Esophagus muscularis mucosa (tissue), 4 donors: ENCODE measurements at regions not wholly inside any gene's neighbourhood (a gene's known extent, or its start where the extent isn't known, plus 50 kb on each side); places are given as distances from the start of the nearest gene placed in this dataset.
A peak's percentile ranks its signal among the peaks of the same experiment; 100 is the strongest.

ENCODE experiments used
- DNase-seq: peaks from one replicate; pipeline ENCODE4 v3.0.0-alpha.2; 2017; ENCODE audit errors: extremely low spot score
- H3K27ac ChIP-seq, 4 donors: fragments of 200-600 bp; sonication (generic); replicated peaks in 1 of 4; 1 replicate in 3 of 4; 2 replicates in 1 of 4; pipeline ENCODE4 v1.5.1; 2016 to 2019; ENCODE audit warnings: mild to moderate bottlenecking in 1 of 4
- H3K27me3 ChIP-seq, 4 donors: fragments of 200-600 bp; sonication (generic); one replicate each; pipeline versions ENCODE4 v1.5.1 to v1.6.0; 2016 to 2019
- H3K36me3 ChIP-seq, 4 donors: fragments of 200-600 bp; sonication (generic); one replicate each; pipeline ENCODE4 v1.5.1; 2016 to 2019
- H3K4me1 ChIP-seq, 4 donors: fragments of 200-600 bp; sonication (generic); one replicate each; pipeline ENCODE4 v1.5.1; 2016 to 2019
- H3K4me3 ChIP-seq, 4 donors: fragments of 200-600 bp; sonication (generic); 1 replicate in 2 of 4; 2 replicates in 2 of 4; pipeline ENCODE4 v1.5.1; 2016 to 2019; ENCODE audit warnings: mild to moderate bottlenecking in 4 of 4, moderate library complexity in 1 of 4
- H3K9me3 ChIP-seq, 4 donors: fragments of 200-600 bp; sonication (generic); 1 replicate in 3 of 4; 2 replicates in 1 of 4; pipeline ENCODE4 v1.5.1; 2016 to 2019
- EP300 ChIP-seq: sonication (generic); formaldehyde crosslinking; IDR thresholded peaks from one replicate; pipeline ENCODE4 v1.6.1; 2017; ENCODE audit warnings: antibody characterized with exemption
- POLR2A ChIP-seq: fragments of 450-650 bp; IDR thresholded peaks from one replicate; pipeline ENCODE4 v1.6.1; 2017; ENCODE audit warnings: antibody characterized with exemption, moderate library complexity, mild to moderate bottlenecking, low read depth
- POLR2AphosphoS5 ChIP-seq, 2 donors: sonication (generic); formaldehyde crosslinking; IDR thresholded peaks; one replicate each; pipeline ENCODE4 v1.6.1; 2017; ENCODE audit warnings: antibody characterized with exemption in 2 of 2
- WGBS: methylation state at CpG from one replicate; pipeline ENCODE4 v1.1.5; 2018; 5-methylcytosine and 5-hydroxymethylcytosine counted together
- intact Hi-C: fragments of 100-400 bp; cut with DNase I; formaldehyde crosslinking; loops from one replicate; pipeline ENCODE4 v1.15.1; 2023
- TF ChIP-seq, protein P1 (sequence below), 3 experiments: fragments of 200-600 bp in 2 of 3; fragments of 450-650 bp in 1 of 3; sonication (generic) in 2 of 3; IDR thresholded peaks; one replicate each; pipeline ENCODE4 v1.5.1; 2017 to 2019; ENCODE audit warnings: antibody characterized with exemption in 3 of 3, mild to moderate bottlenecking in 2 of 3, moderate library complexity in 1 of 3

DNA sequence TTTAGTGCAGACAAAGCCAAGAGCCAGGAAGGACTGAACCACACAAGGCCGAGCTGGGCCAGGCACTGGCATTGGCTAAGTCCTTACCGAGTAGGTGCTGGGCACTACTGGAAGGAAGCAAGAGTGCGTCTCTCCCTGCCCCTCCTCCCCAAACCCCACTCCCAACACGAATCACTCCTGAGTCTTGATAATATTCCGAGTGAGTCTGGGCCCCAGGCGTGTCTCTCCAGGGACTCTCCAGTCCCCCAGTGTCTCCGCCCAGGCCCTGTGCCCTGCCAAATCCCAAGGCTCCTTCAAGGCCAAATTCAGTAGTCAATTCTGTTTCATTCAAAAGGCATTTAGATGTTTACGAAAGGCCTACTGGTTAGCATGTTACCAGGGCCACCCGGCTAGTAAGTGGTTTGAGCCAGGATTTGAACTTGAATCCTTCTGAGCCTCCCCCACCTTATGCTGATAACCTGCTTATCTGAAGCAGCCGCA, 82.8 kb downstream of the GLI2 start:
- no peaks in the 10 kb centered on the region for H3K9me3 ChIP-seq
- H3K36me3 ChIP-seq: no peaks in the 10 kb centered on the region
- no peak for TF ChIP-seq POLR2A
- TF ChIP-seq POLR2AphosphoS5 (IDR thresholded peaks at IDR 0.05): peak in 1 of 2 donors; percentile 29
- TF ChIP-seq, protein P1, sequence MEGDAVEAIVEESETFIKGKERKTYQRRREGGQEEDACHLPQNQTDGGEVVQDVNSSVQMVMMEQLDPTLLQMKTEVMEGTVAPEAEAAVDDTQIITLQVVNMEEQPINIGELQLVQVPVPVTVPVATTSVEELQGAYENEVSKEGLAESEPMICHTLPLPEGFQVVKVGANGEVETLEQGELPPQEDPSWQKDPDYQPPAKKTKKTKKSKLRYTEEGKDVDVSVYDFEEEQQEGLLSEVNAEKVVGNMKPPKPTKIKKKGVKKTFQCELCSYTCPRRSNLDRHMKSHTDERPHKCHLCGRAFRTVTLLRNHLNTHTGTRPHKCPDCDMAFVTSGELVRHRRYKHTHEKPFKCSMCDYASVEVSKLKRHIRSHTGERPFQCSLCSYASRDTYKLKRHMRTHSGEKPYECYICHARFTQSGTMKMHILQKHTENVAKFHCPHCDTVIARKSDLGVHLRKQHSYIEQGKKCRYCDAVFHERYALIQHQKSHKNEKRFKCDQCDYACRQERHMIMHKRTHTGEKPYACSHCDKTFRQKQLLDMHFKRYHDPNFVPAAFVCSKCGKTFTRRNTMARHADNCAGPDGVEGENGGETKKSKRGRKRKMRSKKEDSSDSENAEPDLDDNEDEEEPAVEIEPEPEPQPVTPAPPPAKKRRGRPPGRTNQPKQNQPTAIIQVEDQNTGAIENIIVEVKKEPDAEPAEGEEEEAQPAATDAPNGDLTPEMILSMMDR (IDR thresholded peaks at IDR 0.05): no peak
- H3K4me1 ChIP-seq: peaks cover 3 to 47% (median 35%) of the 10 kb centered on the region in 4 donors
- H3K27me3 ChIP-seq: no peaks in the 10 kb centered on the region
- no peak for DNase-seq
- WGBS: 72% methylated on average over 8 of the region's 10 CpGs
- H3K4me3 ChIP-seq: no peak overlapping the region
- intact Hi-C loops: no loop called here
- peak overlapping the region; percentile 27 to 50 (median 38) for H3K27ac ChIP-seq

DNA sequence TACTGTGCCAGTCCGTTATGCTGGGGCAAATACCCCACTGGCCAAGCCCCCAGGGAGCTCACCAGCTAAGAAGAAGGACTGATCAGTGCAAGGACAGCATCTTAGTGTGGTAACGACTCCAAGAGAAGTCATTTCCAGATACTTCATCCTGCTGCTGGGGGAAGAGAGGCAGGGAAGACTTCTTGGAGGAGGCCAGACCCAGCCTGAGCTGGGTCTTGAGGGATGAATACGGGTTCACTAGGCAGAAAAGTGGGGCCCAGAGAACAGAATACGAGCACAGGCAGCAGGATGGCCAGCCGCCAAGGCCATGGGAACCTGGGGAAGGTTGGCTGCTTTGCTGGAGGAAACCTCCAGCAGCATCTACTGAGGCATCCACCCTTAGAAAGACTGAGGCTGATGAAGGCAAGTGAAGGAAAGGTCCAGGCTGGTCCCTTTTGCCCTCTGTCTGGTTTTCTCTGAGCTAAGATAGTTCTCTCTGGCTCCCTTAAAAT, 84.1 kb downstream of the GLI2 start:
- H3K36me3 ChIP-seq: no peaks in the 10 kb centered on the region
- 68% methylated on average over 4 of the region's 5 CpGs for WGBS
- H3K27me3 ChIP-seq: no peaks in the 10 kb centered on the region
- DNase-seq: no peak
- intact Hi-C loops: loop anchor here (5.0 kb wide), 1 partner anchor 82 kb away; the partner anchor contains the start of gene GLI2
- TF ChIP-seq EP300: no peak
- TF ChIP-seq, protein P1 (IDR thresholded peaks at IDR 0.05): no peak
- no peak for TF ChIP-seq POLR2A
- TF ChIP-seq POLR2AphosphoS5 (IDR thresholded peaks at IDR 0.05): no peak
- no peaks in the 10 kb centered on the region for H3K9me3 ChIP-seq
- no peak overlapping the region for H3K27ac ChIP-seq
- H3K4me3 ChIP-seq: peak overlapping the region in 1 of 4 donors; percentile 3
- peaks cover 3 to 47% (median 35%) of the 10 kb centered on the region in 4 donors for H3K4me1 ChIP-seq

DNA sequence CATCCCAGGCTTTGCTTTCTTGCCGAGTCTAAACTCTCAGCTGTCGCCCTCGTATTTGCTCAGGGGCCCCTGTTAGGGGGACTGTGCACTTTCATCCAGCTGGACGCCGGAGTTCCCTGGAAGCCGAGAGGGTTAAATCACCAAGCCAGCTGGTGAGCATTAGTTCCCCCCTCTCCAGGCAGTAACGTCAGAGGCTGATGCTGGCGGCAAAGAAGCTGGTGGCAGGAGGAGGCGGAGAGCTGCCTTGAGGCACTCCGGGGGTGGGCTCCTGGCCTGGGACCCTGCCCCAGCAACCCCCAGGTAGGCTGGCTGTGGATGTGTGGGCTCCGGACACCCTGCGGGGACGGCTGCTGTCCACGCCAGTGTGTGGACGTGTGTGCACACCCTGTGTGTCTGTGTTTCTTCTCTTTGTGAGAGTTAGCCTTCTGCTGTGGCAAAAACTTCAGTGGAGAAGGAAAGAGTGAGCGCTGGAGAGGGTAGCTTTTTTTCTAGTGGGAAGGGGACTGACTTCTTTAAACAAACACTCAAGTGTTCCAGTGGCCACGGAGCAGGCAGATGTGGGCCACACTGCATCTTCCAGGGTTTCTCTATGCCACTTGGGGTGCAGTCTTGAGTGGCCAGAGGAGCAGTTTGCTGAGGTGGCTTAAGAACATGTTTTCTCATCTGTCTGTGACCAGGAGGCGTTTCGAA, 84.7 kb downstream of the GLI2 start:
- H3K27me3 ChIP-seq: no peaks in the 10 kb centered on the region
- peak overlapping the region in 3 of 4 donors; percentile 3 to 41 (median 5) for H3K4me3 ChIP-seq
- intact Hi-C loops: loop anchor here (5.0 kb wide), 1 partner anchor 83 kb away; the partner anchor contains the start of gene GLI2
- H3K4me1 ChIP-seq: peaks cover 6 to 52% (median 41%) of the 10 kb centered on the region in 4 donors
- TF ChIP-seq POLR2AphosphoS5 (IDR thresholded peaks at IDR 0.05): no peak
- TF ChIP-seq, protein P1 (IDR thresholded peaks at IDR 0.05): no peak
- TF ChIP-seq EP300: no peak
- no peak for TF ChIP-seq POLR2A
- no peaks in the 10 kb centered on the region for H3K9me3 ChIP-seq
- no peaks in the 10 kb centered on the region for H3K36me3 ChIP-seq
- WGBS: 46% methylated on average over 12 of the region's 19 CpGs
- no peak for DNase-seq
- peak overlapping the region in 2 of 4 donors; percentile 27 to 50 for H3K27ac ChIP-seq

DNA sequence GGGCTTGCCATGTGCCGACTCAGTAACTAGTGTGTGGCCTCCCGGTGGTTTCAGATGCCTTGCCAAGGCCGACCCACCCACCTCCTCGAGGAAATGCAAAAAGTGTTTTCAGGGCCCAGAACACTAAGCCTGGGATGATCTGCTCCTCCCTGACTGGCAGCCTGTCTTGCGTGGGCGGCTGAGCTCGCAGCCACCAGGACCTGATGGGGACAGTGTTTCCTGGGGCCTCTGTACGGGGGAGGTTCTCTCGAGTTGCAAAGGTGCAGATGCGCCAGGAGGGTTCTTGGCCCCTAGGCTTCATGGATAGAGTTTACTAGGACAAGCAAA, 85.2 kb downstream of the GLI2 start:
- no peaks in the 10 kb centered on the region for H3K9me3 ChIP-seq
- H3K4me1 ChIP-seq: peaks cover 11 to 57% (median 46%) of the 10 kb centered on the region in 4 donors
- intact Hi-C loops: loop anchor here (5.0 kb wide), 1 partner anchor 84 kb away; the partner anchor contains the start of gene GLI2

More for the DNA sequence above, 85.2 kb downstream of the GLI2 start:
- no peaks in the 10 kb centered on the region for H3K36me3 ChIP-seq
- no peak for DNase-seq
- TF ChIP-seq, protein P1 (IDR thresholded peaks at IDR 0.05): no peak
- H3K27me3 ChIP-seq: no peaks in the 10 kb centered on the region
- peak overlapping the region in 1 of 4 donors; percentile 41 for H3K4me3 ChIP-seq
- WGBS: 55% methylated on average over 10 of the region's 10 CpGs
- peak overlapping the region in 2 of 4 donors; percentile 27 to 50 for H3K27ac ChIP-seq
